Tibial nerve (tissue), 4 donors: ENCODE measurements at regions not wholly inside any gene's neighbourhood (a gene's known extent, or its start where the extent isn't known, plus 50 kb on each side); places are given as distances from the start of the nearest gene placed in this dataset.

Source experiments
- EP300 ChIP-seq, 2 donors: sonication (generic); formaldehyde crosslinking; IDR thresholded peaks; one replicate each; pipeline ENCODE4 v1.6.1; 2017; ENCODE audit warnings: antibody characterized with exemption in 2 of 2, mild to moderate bottlenecking in 1 of 2
- POLR2A ChIP-seq, 2 donors: fragments of 450-650 bp; IDR thresholded peaks; one replicate each; pipeline ENCODE4 v1.6.1; 2017; ENCODE audit warnings: antibody characterized with exemption in 2 of 2, mild to moderate bottlenecking in 2 of 2, moderate library complexity in 2 of 2
- TF ChIP-seq, protein P1 (sequence below), 5 experiments: fragments of 200-600 bp in 3 of 5; fragments of 450-650 bp in 2 of 5; sonication (generic) in 3 of 5; IDR thresholded peaks; one replicate each; pipeline ENCODE4 v1.5.1; 2016 to 2019; ENCODE audit warnings: antibody characterized with exemption in 5 of 5, mild to moderate bottlenecking in 3 of 5, moderate library complexity in 2 of 5

DNA sequence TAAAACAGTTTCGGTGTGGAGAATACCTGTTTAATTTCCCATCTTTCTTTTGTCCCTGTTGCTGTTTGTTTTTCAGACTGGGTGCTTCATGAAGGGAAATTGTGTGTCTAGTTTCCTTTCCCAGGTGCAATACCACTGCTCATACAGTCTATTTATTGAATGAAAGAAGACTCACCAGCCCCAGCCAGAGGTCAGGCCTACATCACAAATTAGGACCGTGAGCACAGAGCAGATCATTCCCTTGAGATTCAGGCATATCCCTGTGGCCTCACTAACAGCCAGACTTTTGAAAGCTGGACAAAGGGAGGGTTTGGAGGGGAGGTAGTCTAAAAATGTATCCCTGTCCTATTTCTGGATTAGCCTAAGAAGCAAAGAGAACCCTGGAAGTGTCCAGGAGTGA lies 278.9 kb downstream of the IRS1 start:
- TF ChIP-seq POLR2A (IDR thresholded peaks at IDR 0.05) = no peak
- TF ChIP-seq, protein P1, sequence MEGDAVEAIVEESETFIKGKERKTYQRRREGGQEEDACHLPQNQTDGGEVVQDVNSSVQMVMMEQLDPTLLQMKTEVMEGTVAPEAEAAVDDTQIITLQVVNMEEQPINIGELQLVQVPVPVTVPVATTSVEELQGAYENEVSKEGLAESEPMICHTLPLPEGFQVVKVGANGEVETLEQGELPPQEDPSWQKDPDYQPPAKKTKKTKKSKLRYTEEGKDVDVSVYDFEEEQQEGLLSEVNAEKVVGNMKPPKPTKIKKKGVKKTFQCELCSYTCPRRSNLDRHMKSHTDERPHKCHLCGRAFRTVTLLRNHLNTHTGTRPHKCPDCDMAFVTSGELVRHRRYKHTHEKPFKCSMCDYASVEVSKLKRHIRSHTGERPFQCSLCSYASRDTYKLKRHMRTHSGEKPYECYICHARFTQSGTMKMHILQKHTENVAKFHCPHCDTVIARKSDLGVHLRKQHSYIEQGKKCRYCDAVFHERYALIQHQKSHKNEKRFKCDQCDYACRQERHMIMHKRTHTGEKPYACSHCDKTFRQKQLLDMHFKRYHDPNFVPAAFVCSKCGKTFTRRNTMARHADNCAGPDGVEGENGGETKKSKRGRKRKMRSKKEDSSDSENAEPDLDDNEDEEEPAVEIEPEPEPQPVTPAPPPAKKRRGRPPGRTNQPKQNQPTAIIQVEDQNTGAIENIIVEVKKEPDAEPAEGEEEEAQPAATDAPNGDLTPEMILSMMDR (IDR thresholded peaks at IDR 0.05) = no peak
- no peak for TF ChIP-seq EP300 (IDR thresholded peaks at IDR 0.05)
